ENCODE measurements at regions not wholly inside any gene's neighbourhood (a gene's known extent, or its start where the extent isn't known, plus 50 kb on each side); places are given as distances from the start of the nearest gene placed in this dataset. TPM values are rescaled to one million over a fixed set of nuclear protein-coding genes. Genes with fewer than 3 reads are reported as not detected.

DNA sequence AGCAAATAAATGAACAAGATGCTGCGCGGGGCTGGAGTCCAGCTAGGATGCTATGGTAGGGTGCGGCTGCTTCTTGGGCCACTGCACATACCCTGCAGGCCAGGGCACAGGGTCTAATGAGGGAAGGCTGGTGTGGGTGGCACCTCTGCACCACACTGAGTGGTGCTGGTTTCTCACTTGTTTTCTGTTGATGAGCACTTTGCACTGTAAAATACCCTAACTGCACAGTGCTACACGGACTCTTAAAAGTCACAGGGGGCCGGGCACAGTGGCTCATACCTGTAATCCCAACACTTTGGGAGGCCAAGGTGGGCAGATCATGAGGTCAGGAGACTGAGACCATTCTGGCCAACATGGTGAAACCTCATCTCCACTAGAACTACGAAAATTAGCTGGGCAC is 52.7 kb upstream of the DMRT1 start:
- Histone ChIP-seq H3K14ac (ENCODE audit: low read length) (peak overlapping the region; percentile 85), H3K9me3 (replicated peaks in 1 of 2; ENCODE audit: control insufficient read depth in 2 of 2, insufficient read depth in 1 of 2, low read depth in 1 of 2, low read length in 2 of 2) (peaks cover 0 to 2% of the 10 kb centered on the region in 2 donors), H3K27ac (replicated peaks; ENCODE audit: low read length) (no peak overlapping the region), H3K4me2 (ENCODE audit: insufficient read depth, low read length, poor library complexity, severe bottlenecking) (no peak overlapping the region), H2BK5ac (ENCODE audit: low read length) (no peak overlapping the region), H3K18ac (ENCODE audit: low read length) (no peak overlapping the region), H2BK120ac (ENCODE audit: low read depth, low read length) (no peak overlapping the region), H2BK12ac (ENCODE audit: low read length) (no peak overlapping the region), H3K4me1 (ENCODE audit: control insufficient read depth in 2 of 2, insufficient read depth in 1 of 2, low read depth in 1 of 2, low read length in 2 of 2) (peaks cover 0 to 4% of the 10 kb centered on the region in 2 donors), H2BK15ac (ENCODE audit: low read length) (no peak overlapping the region), H2AFZ (ENCODE audit: low read length) (no peak overlapping the region), H3K9ac (ENCODE audit: low read depth, low read length, poor library complexity) (no peak overlapping the region), H4K91ac (ENCODE audit: low read depth, low read length, poor library complexity) (no peak overlapping the region), H3K27me3 (ENCODE audit: control insufficient read depth in 3 of 3, insufficient read depth in 3 of 3, low read depth in 1 of 3, low read length in 3 of 3) (peaks cover 0 to 3% (median 0%) of the 10 kb centered on the region in 3 experiments), H2AK5ac (ENCODE audit: low read depth, low read length) (no peak overlapping the region), H3K4ac (ENCODE audit: low read length) (no peak overlapping the region), H4K8ac (ENCODE audit: low read depth, low read length) (no peak overlapping the region), H3K36me3 (replicated peaks in 1 of 2; ENCODE audit: control insufficient read depth in 2 of 2, insufficient read depth in 2 of 2, low read length in 2 of 2) (no peaks in the 10 kb centered on the region), H3K23ac (ENCODE audit: low read depth, low read length, poor library complexity) (no peak overlapping the region), H3K79me1 (ENCODE audit: low read depth, low read length) (peaks cover 1% of the 10 kb centered on the region), H3K4me3 (ENCODE audit: low read length in 2 of 2) (no peak overlapping the region)
- DNase-seq (ENCODE audit: low spot score) = no peak
- WGBS, 2 donors (ENCODE audit: extremely low coverage in 2 of 2, insufficient read length in 2 of 2, insufficient replicate concordance in 1 of 2) = no CpG with 5 or more reads among the region's 6 CpGs

Small RNA genes lying in the stretch of these regions (small RNA-seq; reads per million reads assigned to genes)
- not detected for gene AL392089.1 (ENCODE audit: insufficient read depth)
- gene RNU6-1327P (ENCODE audit: insufficient read depth) = not detected

Data from neuronal stem cell (in vitro differentiated cells).